ENCODE measurements at regions not wholly inside any gene's neighbourhood (a gene's known extent, or its start where the extent isn't known, plus 50 kb on each side); places are given as distances from the start of the nearest gene placed in this dataset.

DNA sequence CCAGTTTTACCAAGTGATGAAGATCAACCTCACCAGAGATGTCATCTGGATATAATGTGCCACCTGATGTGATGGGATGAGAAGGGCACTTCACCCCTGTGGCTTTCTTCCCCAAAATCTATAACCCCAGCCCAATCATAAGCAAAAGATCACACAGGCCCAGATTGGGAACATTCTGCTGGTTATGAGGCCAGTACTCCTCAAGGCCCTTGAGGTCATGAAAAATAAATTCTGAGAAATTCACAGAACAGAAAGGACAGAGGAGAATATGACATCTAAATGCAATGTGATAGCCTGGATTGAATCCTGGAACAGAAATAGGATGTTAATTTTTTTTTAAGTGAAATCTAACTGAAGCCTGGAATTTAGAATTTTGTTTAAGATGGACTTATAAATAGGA lies 243.5 kb downstream of the CBLN4 start:
- TF ChIP-seq, protein P1, sequence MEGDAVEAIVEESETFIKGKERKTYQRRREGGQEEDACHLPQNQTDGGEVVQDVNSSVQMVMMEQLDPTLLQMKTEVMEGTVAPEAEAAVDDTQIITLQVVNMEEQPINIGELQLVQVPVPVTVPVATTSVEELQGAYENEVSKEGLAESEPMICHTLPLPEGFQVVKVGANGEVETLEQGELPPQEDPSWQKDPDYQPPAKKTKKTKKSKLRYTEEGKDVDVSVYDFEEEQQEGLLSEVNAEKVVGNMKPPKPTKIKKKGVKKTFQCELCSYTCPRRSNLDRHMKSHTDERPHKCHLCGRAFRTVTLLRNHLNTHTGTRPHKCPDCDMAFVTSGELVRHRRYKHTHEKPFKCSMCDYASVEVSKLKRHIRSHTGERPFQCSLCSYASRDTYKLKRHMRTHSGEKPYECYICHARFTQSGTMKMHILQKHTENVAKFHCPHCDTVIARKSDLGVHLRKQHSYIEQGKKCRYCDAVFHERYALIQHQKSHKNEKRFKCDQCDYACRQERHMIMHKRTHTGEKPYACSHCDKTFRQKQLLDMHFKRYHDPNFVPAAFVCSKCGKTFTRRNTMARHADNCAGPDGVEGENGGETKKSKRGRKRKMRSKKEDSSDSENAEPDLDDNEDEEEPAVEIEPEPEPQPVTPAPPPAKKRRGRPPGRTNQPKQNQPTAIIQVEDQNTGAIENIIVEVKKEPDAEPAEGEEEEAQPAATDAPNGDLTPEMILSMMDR (IDR thresholded peaks at IDR 0.05), result no peak
- no peak for TF ChIP-seq ZFX (IDR thresholded peaks at IDR 0.05; ENCODE audit: borderline replicate concordance)
